Amygdala (tissue), 56 donors: ENCODE measurements at regions not wholly inside any gene's neighbourhood (a gene's known extent, or its start where the extent isn't known, plus 50 kb on each side); places are given as distances from the start of the nearest gene placed in this dataset.
"Not testable (repeated sequence)": the region's sequence is repeated elsewhere in the genome, so short reads cannot be mapped to it uniquely, and the experiment has no call there.

ENCODE experiments used
- DNase-seq, 56 donors: peaks; one replicate each; lab custom pipeline; 2025; lab: John Stamatoyannopoulos, UW

- DNase-seq = no peak
Observed at GRCh38 chr3:3351226-3351625, 171.7 kb upstream of the CRBN start.

- not testable (repeated sequence) for DNase-seq
Observed at GRCh38 chr3:3347056-3347455, 167.6 kb upstream of the CRBN start.

- DNase-seq = no peak
Observed at GRCh38 chr3:3346556-3346955, 167.1 kb upstream of the CRBN start.

GRCh38 chr3:3342141-3342540 lies 162.7 kb upstream of the CRBN start:
- no peak for DNase-seq

- DNase-seq = no peak
Observed at GRCh38 chr3:3340965-3341895, 161.7 kb upstream of the CRBN start.

GRCh38 chr3:3340526-3340925 lies 161.0 kb upstream of the CRBN start:
- no peak for DNase-seq

GRCh38 chr3:3335903-3336302 lies 156.4 kb upstream of the CRBN start:
- DNase-seq = no peak

GRCh38 chr3:3334491-3334890 lies 155.0 kb upstream of the CRBN start:
- DNase-seq = no peak

GRCh38 chr3:3333571-3333970 lies 154.1 kb upstream of the CRBN start:
- no peak for DNase-seq

GRCh38 chr3:3316521-3316920 lies 137.0 kb upstream of the CRBN start:
- no peak for DNase-seq

GRCh38 chr3:3315846-3316245 lies 136.4 kb upstream of the CRBN start:
- DNase-seq = no peak

GRCh38 chr3:3309887-3310286 lies 130.4 kb upstream of the CRBN start:
- DNase-seq = no peak

GRCh38 chr3:3308809-3309208 lies 129.3 kb upstream of the CRBN start:
- DNase-seq = no peak

GRCh38 chr3:3307491-3307890 lies 128.0 kb upstream of the CRBN start:
- no peak for DNase-seq

GRCh38 chr3:3305841-3306240 lies 126.3 kb upstream of the CRBN start:
- DNase-seq = no peak

- no peak for DNase-seq
Observed at GRCh38 chr3:3305084-3305483, 125.6 kb upstream of the CRBN start.

GRCh38 chr3:3303636-3304035 lies 124.1 kb upstream of the CRBN start:
- no peak for DNase-seq

GRCh38 chr3:3302964-3303363 lies 123.5 kb upstream of the CRBN start:
- DNase-seq = peak in 7 of 56 donors; percentile 2 to 23 (median 7)

- DNase-seq = no peak
Observed at GRCh38 chr3:3301476-3301875, 122.0 kb upstream of the CRBN start.

GRCh38 chr3:3296979-3297381 lies 117.5 kb upstream of the CRBN start:
- DNase-seq = no peak

GRCh38 chr3:3295586-3295985 lies 116.1 kb upstream of the CRBN start:
- DNase-seq = no peak

GRCh38 chr3:3291756-3292283 lies 112.3 kb upstream of the CRBN start:
- not testable (repeated sequence) for DNase-seq
